H1 (cell line): ENCODE measurements at regions not wholly inside any gene's neighbourhood (a gene's known extent, or its start where the extent isn't known, plus 50 kb on each side); places are given as distances from the start of the nearest gene placed in this dataset.

Experiments
- CTCF ChIA-PET: fragments of 300-600 bp; sonication (Branson Sonifier 250); formaldehyde crosslinking; loops from one replicate; lab custom pipeline; 2021; ENCODE audit not compliant: partially characterized antibody; lab: Charles Lee
- POLR2A ChIA-PET: fragments of 300-600 bp; sonication (Branson Sonifier 250); formaldehyde crosslinking; loops from one replicate; lab custom pipeline; 2021; ENCODE audit warnings: inconsistent platforms; ENCODE audit not compliant: partially characterized antibody; lab: Charles Lee
- DNase-seq, 2 experiments: peaks; one replicate each; pipeline versions ENCODE4 v3.0.0 to v3.0.0-alpha.2; 2010 to 2022; ENCODE audit warnings: low spot score in 2 of 2, low read depth in 1 of 2, mixed read lengths in 1 of 2
- FAIRE-seq: peaks from 2 replicates; lab custom pipeline; 2011; peaks lifted over from hg19 to GRCh38; lab: Jason Lieb, UNC
- H2AFZ ChIP-seq: 2 replicates; pipeline ENCODE4 v1.8.1; 2012; ENCODE audit warnings: low read length, inconsistent platforms
- H2AK5ac ChIP-seq: 2 replicates; pipeline ENCODE4 v1.6.1; 2013; ENCODE audit warnings: low read depth, low read length
- H2BK120ac ChIP-seq: replicated peaks from 2 replicates; pipeline ENCODE3; 2013; ENCODE audit warnings: low read depth, low read length, inconsistent platforms
- H2BK12ac ChIP-seq: 2 replicates; pipeline ENCODE4 v1.6.1; 2013; ENCODE audit warnings: low read depth, low read length
- H2BK15ac ChIP-seq: 2 replicates; pipeline ENCODE4 v1.6.1; 2013; ENCODE audit warnings: low read length
- H2BK20ac ChIP-seq: 2 replicates; pipeline ENCODE4 v1.6.1; 2013; ENCODE audit warnings: low read length
- H2BK5ac ChIP-seq: 2 replicates; pipeline ENCODE4 v1.6.1; 2013; ENCODE audit warnings: low read depth, low read length
- H3K14ac ChIP-seq: 2 replicates; pipeline ENCODE4 v1.6.1; 2013; ENCODE audit warnings: inconsistent platforms; ENCODE audit not compliant: insufficient read length
- H3K18ac ChIP-seq: 2 replicates; pipeline ENCODE4 v1.6.1; 2013; ENCODE audit warnings: low read length; ENCODE audit errors: extremely low read depth
- H3K23ac ChIP-seq: 2 replicates; pipeline ENCODE4 v1.6.1; 2013; ENCODE audit warnings: inconsistent platforms; ENCODE audit not compliant: insufficient read length
- H3K23me2 ChIP-seq: 2 replicates; pipeline ENCODE4 v1.6.1; 2013; ENCODE audit warnings: low read depth, low read length
- H3K27ac ChIP-seq: 2 replicates; pipeline ENCODE4 v1.6.1; 2011; ENCODE audit warnings: low read depth, low read length, inconsistent platforms
- H3K27me3 ChIP-seq, 4 experiments: replicated peaks in 1 of 4; 1 replicate in 1 of 4; 2 replicates in 3 of 4; pipeline versions ENCODE4 v1.6.1 to v1.8.1; 2011 to 2013; ENCODE audit warnings: low read length in 3 of 4, mild to moderate bottlenecking in 3 of 4, inconsistent platforms in 2 of 4, mixed read lengths in 2 of 4, moderate library complexity in 1 of 4; ENCODE audit not compliant: control insufficient read depth in 3 of 4, insufficient read depth in 3 of 4; ENCODE audit errors: extremely low read depth in 1 of 4
- H3K36me3 ChIP-seq, 4 experiments: 2 replicates each; pipeline versions ENCODE4 v1.6.1 to v1.8.1; 2011 to 2013; ENCODE audit warnings: mild to moderate bottlenecking in 4 of 4, low read length in 3 of 4, moderate library complexity in 2 of 4, control low read depth in 1 of 4, inconsistent platforms in 1 of 4; ENCODE audit not compliant: insufficient read depth in 4 of 4, control insufficient read depth in 2 of 4
- H3K4ac ChIP-seq: replicated peaks from 2 replicates; pipeline ENCODE3; 2013; ENCODE audit warnings: low read length, low read depth, mixed read lengths, inconsistent platforms; ENCODE audit not compliant: insufficient read length
- H3K4me1 ChIP-seq, 4 experiments: replicated peaks in 1 of 4; 1 replicate in 1 of 4; 2 replicates in 3 of 4; pipeline versions ENCODE4 v1.6.1 to v1.8.1; 2011 to 2013; ENCODE audit warnings: low read length in 3 of 4, inconsistent platforms in 2 of 4, mixed read lengths in 1 of 4; ENCODE audit not compliant: insufficient read depth in 4 of 4, control insufficient read depth in 3 of 4
- H3K4me2 ChIP-seq, 2 experiments: 2 replicates each; pipeline versions ENCODE4 v1.6.1 to v1.8.1; 2011 to 2013; ENCODE audit warnings: low read depth in 2 of 2, low read length in 2 of 2, control low read depth in 1 of 2, inconsistent platforms in 1 of 2, mild to moderate bottlenecking in 1 of 2; ENCODE audit not compliant: insufficient read depth in 1 of 2
- H3K4me3 ChIP-seq, 4 experiments: fragments of 200-600, 300-600 bp in 1 of 4; sonication (generic), shearing (Covaris generic), sonication (Bioruptor Twin) in 1 of 4; 2 replicates each; pipeline versions ENCODE4 v1.5.1 to v1.8.1; 2011 to 2016; ENCODE audit warnings: low read length in 4 of 4, low read depth in 3 of 4, control low read depth in 2 of 4, inconsistent platforms in 2 of 4, mild to moderate bottlenecking in 2 of 4, mixed read lengths in 1 of 4, moderate library complexity in 1 of 4; ENCODE audit not compliant: insufficient read depth in 2 of 4; ENCODE audit errors: extremely low read depth in 1 of 4
- H3K56ac ChIP-seq: replicated peaks from 2 replicates; pipeline ENCODE3; 2013; ENCODE audit warnings: low read depth, mild to moderate bottlenecking, mixed read lengths, low read length, inconsistent platforms; ENCODE audit not compliant: insufficient read length
- H3K79me1 ChIP-seq: 2 replicates; pipeline ENCODE4 v1.6.1; 2013; ENCODE audit warnings: low read depth, low read length, control low read depth
- H3K79me2 ChIP-seq, 2 experiments: 2 replicates each; pipeline versions ENCODE4 v1.6.1 to v1.8.1; 2012 to 2013; ENCODE audit warnings: low read length in 2 of 2, mild to moderate bottlenecking in 2 of 2, inconsistent platforms in 1 of 2; ENCODE audit not compliant: insufficient read depth in 2 of 2, control insufficient read depth in 1 of 2
- H3K9ac ChIP-seq, 4 experiments: replicated peaks in 1 of 4; 1 replicate in 1 of 4; 2 replicates in 3 of 4; pipeline versions ENCODE4 v1.6.1 to v1.8.1; 2011 to 2013; ENCODE audit warnings: low read depth in 3 of 4, low read length in 3 of 4, control low read depth in 2 of 4, mild to moderate bottlenecking in 2 of 4, moderate library complexity in 2 of 4, inconsistent platforms in 1 of 4; ENCODE audit errors: extremely low read depth in 1 of 4
- H3K9me3 ChIP-seq, 2 experiments: 2 replicates each; pipeline versions ENCODE4 v1.6.1 to v1.8.1; 2012 to 2013; ENCODE audit warnings: mild to moderate bottlenecking in 2 of 2, moderate library complexity in 2 of 2, control low read depth in 1 of 2, inconsistent platforms in 1 of 2, low read depth in 1 of 2, low read length in 1 of 2, mixed read lengths in 1 of 2; ENCODE audit not compliant: insufficient read depth in 2 of 2
- H4K20me1 ChIP-seq, 2 experiments: replicated peaks in 1 of 2; 2 replicates each; pipeline versions ENCODE3 to v1.8.1; 2011 to 2013; ENCODE audit warnings: inconsistent platforms in 2 of 2, low read length in 2 of 2, mild to moderate bottlenecking in 1 of 2; ENCODE audit not compliant: insufficient read depth in 2 of 2, control insufficient read depth in 1 of 2
- H4K5ac ChIP-seq: 2 replicates; pipeline ENCODE4 v1.6.1; 2013; ENCODE audit warnings: low read length, low read depth, mixed read lengths, inconsistent platforms; ENCODE audit not compliant: insufficient read length
- H4K8ac ChIP-seq: 2 replicates; pipeline ENCODE4 v1.8.0; 2013; ENCODE audit warnings: mild to moderate bottlenecking, moderate library complexity, low read length, inconsistent platforms; ENCODE audit not compliant: insufficient read depth; ENCODE audit errors: extremely low read depth
- H4K91ac ChIP-seq: replicated peaks from 2 replicates; pipeline ENCODE3; 2013; ENCODE audit warnings: low read length, mixed read lengths, inconsistent platforms; ENCODE audit not compliant: insufficient read length
- ASH2L ChIP-seq: fragments of 200-600, 300-600 bp; sonication (generic); IDR thresholded peaks from one replicate; pipeline ENCODE4 v1.7.1; 2017; ENCODE audit warnings: low read length
- CREB1 ChIP-seq: IDR thresholded peaks from 2 replicates; pipeline ENCODE4 v1.6.1; 2012; ENCODE audit warnings: inconsistent platforms
- SIRT6 ChIP-seq: IDR thresholded peaks from one replicate; pipeline ENCODE4 v1.7.1; 2012; ENCODE audit warnings: low read length, inconsistent platforms
- WGBS, 2 experiments: shearing (Covaris generic) in 1 of 2; methylation state at CpG; one replicate each; pipeline versions ENCODE4 v1.1.6 to v1.1.7; 2013 to 2015; ENCODE audit warnings: low lambda C conversion rate in 2 of 2, mixed read lengths in 2 of 2, inconsistent platforms in 1 of 2, low coverage in 1 of 2, missing lambda C conversion rate in 1 of 2; ENCODE audit not compliant: insufficient replicate concordance in 2 of 2, insufficient coverage in 1 of 2, insufficient read length in 1 of 2; ENCODE audit errors: extremely low coverage in 1 of 2, missing lambda C conversion rate in 1 of 2; 5-methylcytosine and 5-hydroxymethylcytosine counted together

GRCh38 chrX:120755066-120755846 is 120.4 kb downstream of the CT47B1 start:
- no peak overlapping the region for H3K4me3 ChIP-seq
- FAIRE-seq, result no peak
- H3K18ac ChIP-seq, result no peak overlapping the region
- no peak overlapping the region for H2BK12ac ChIP-seq
- no peaks in the 10 kb centered on the region for H3K23me2 ChIP-seq
- CTCF ChIA-PET, result no interaction called here
- H2AFZ ChIP-seq, result no peak overlapping the region
- H2BK15ac ChIP-seq, result no peak overlapping the region
- no peak overlapping the region for H3K9ac ChIP-seq
- WGBS, 2 experiments, result 75% methylated on average over 1 of the region's 1 CpG; no CpG with 5 or more reads in 1 of the 2 experiments
- H2AK5ac ChIP-seq, result no peak overlapping the region
- H4K8ac ChIP-seq, result no peak overlapping the region
- no peak overlapping the region for H2BK20ac ChIP-seq
- no peaks in the 10 kb centered on the region for H3K79me2 ChIP-seq
- no peak overlapping the region for H3K4me2 ChIP-seq
- POLR2A ChIA-PET, result no interaction called here
- no peak overlapping the region for H3K56ac ChIP-seq
- H3K23ac ChIP-seq, result no peak overlapping the region
- no peak for DNase-seq
- H3K4ac ChIP-seq, result no peak overlapping the region
- H3K36me3 ChIP-seq, result no peaks in the 10 kb centered on the region
- H3K9me3 ChIP-seq, result no peaks in the 10 kb centered on the region
- TF ChIP-seq SIRT6 (no peak), ASH2L (no peak), CREB1 (no peak)
- H4K5ac ChIP-seq, result no peak overlapping the region
- no peak overlapping the region for H3K27ac ChIP-seq
- H2BK5ac ChIP-seq, result no peak overlapping the region
- peaks cover 0 to 3% (median under 1%) of the 10 kb centered on the region in 4 experiments; a peak in 1 of 7 replicates for H3K4me1 ChIP-seq
- H3K27me3 ChIP-seq, result no peaks in the 10 kb centered on the region
- no peak overlapping the region for H3K14ac ChIP-seq
- H4K91ac ChIP-seq, result no peak overlapping the region
- no peaks in the 10 kb centered on the region for H4K20me1 ChIP-seq
- no peak overlapping the region for H2BK120ac ChIP-seq
- no peaks in the 10 kb centered on the region for H3K79me1 ChIP-seq
